CD14-positive monocyte (primary cell): ENCODE measurements at regions not wholly inside any gene's neighbourhood (a gene's known extent, or its start where the extent isn't known, plus 50 kb on each side); places are given as distances from the start of the nearest gene placed in this dataset.
"Not testable (repeated sequence)": the region's sequence is repeated elsewhere in the genome, so short reads cannot be mapped to it uniquely, and the experiment has no call there.

Source experiments
- DNase-seq, 3 donors: peaks; one replicate each; pipeline ENCODE4 v3.0.0-alpha.2; 2011 to 2022
- H2AFZ ChIP-seq: 2 replicates; pipeline ENCODE4 v1.6.0; 2012; ENCODE audit warnings: mild to moderate bottlenecking, low read depth, low read length, inconsistent platforms; ENCODE audit not compliant: insufficient read depth, poor library complexity, severe bottlenecking
- H3K27ac ChIP-seq, 2 donors: 1 replicate in 1 of 2; 2 replicates in 1 of 2; pipeline ENCODE4 v1.5.1; 2012 to 2013; ENCODE audit warnings: low read length in 2 of 2, control low read depth in 1 of 2, inconsistent platforms in 1 of 2, low read depth in 1 of 2, mild to moderate bottlenecking in 1 of 2
- H3K27me3 ChIP-seq, 2 donors: one replicate each; pipeline versions ENCODE4 v1.6.0 to v1.6.1; 2011 to 2013; ENCODE audit warnings: low read length in 2 of 2; ENCODE audit not compliant: control insufficient read depth in 2 of 2, insufficient read depth in 2 of 2
- H3K36me3 ChIP-seq, 2 donors: replicated peaks in 1 of 2; 1 replicate in 1 of 2; 2 replicates in 1 of 2; pipeline versions ENCODE4 v1.5.1 to v1.6.1; 2012 to 2013; ENCODE audit warnings: low read length in 2 of 2, control low read depth in 1 of 2, inconsistent platforms in 1 of 2, mild to moderate bottlenecking in 1 of 2; ENCODE audit not compliant: insufficient read depth in 2 of 2, control insufficient read depth in 1 of 2
- H3K4me1 ChIP-seq, 2 donors: 1 replicate in 1 of 2; 2 replicates in 1 of 2; pipeline versions ENCODE4 v1.5.1 to v1.6.1; 2012 to 2013; ENCODE audit warnings: low read length in 2 of 2, control low read depth in 1 of 2, inconsistent platforms in 1 of 2, mild to moderate bottlenecking in 1 of 2, moderate library complexity in 1 of 2; ENCODE audit not compliant: insufficient read depth in 2 of 2, control insufficient read depth in 1 of 2
- H3K4me2 ChIP-seq: replicated peaks from 2 replicates; pipeline ENCODE3; 2012; ENCODE audit warnings: low read length, moderate library complexity, mild to moderate bottlenecking; ENCODE audit not compliant: poor library complexity, severe bottlenecking; ENCODE audit errors: extremely low read depth
- H3K4me3 ChIP-seq, 3 experiments: fragments of 200-600 bp in 1 of 3; sonication (generic) in 1 of 3; replicated peaks in 1 of 3; 1 replicate in 2 of 3; 2 replicates in 1 of 3; pipeline ENCODE4 v1.5.1; 2011 to 2013; ENCODE audit warnings: low read length in 3 of 3, mild to moderate bottlenecking in 3 of 3, control low read depth in 2 of 3, low read depth in 2 of 3, inconsistent platforms in 1 of 3, moderate library complexity in 1 of 3
- H3K79me2 ChIP-seq: 2 replicates; pipeline ENCODE4 v1.6.0; 2012; ENCODE audit warnings: mild to moderate bottlenecking, control low read depth, inconsistent platforms, low read length, moderate library complexity; ENCODE audit not compliant: insufficient read depth
- H3K9ac ChIP-seq: 2 replicates; pipeline ENCODE4 v1.6.0; 2017; ENCODE audit warnings: low read length, mild to moderate bottlenecking; ENCODE audit not compliant: insufficient read depth, poor library complexity, severe bottlenecking
- H3K9me3 ChIP-seq, 2 donors: replicated peaks in 1 of 2; 1 replicate in 1 of 2; 2 replicates in 1 of 2; pipeline versions ENCODE4 v1.5.1 to v1.6.1; 2012 to 2013; ENCODE audit warnings: low read length in 2 of 2, control low read depth in 1 of 2; ENCODE audit not compliant: control insufficient read depth in 1 of 2, insufficient read depth in 1 of 2
- H4K20me1 ChIP-seq: 2 replicates; pipeline ENCODE4 v1.6.0; 2012; ENCODE audit warnings: mild to moderate bottlenecking, low read length, control low read depth, moderate library complexity; ENCODE audit not compliant: insufficient read depth
- H3K27ac Mint-ChIP-seq, 7 donors: one replicate each; pipeline ENCODE4 v1.8.0; 2020; ENCODE audit warnings: mild to moderate bottlenecking in 7 of 7, mixed read lengths in 7 of 7, moderate library complexity in 6 of 7, inconsistent platforms in 2 of 7
- H3K27me3 Mint-ChIP-seq, 3 donors: one replicate each; pipeline ENCODE4 v1.8.0; 2021 to 2022; ENCODE audit warnings: low read depth in 3 of 3, mild to moderate bottlenecking in 3 of 3, mixed read lengths in 3 of 3, moderate library complexity in 3 of 3, inconsistent platforms in 1 of 3
- H3K36me3 Mint-ChIP-seq, 2 donors: one replicate each; pipeline ENCODE4 v1.8.0; 2020; ENCODE audit warnings: mixed read lengths in 2 of 2, inconsistent platforms in 1 of 2, mild to moderate bottlenecking in 1 of 2
- H3K4me1 Mint-ChIP-seq: one replicate; pipeline ENCODE4 v1.8.0; 2020; ENCODE audit warnings: mild to moderate bottlenecking, mixed read lengths
- H3K4me3 Mint-ChIP-seq, 2 donors: one replicate each; pipeline ENCODE4 v1.8.0; 2020; ENCODE audit warnings: mild to moderate bottlenecking in 2 of 2, mixed read lengths in 2 of 2, moderate library complexity in 1 of 2
- H3K9me3 Mint-ChIP-seq, 7 donors: one replicate each; pipeline ENCODE4 v1.8.0; 2020 to 2022; ENCODE audit warnings: mixed read lengths in 7 of 7, mild to moderate bottlenecking in 6 of 7, moderate library complexity in 6 of 7, inconsistent platforms in 2 of 7
- WGBS: methylation state at CpG from one replicate; pipeline ENCODE4 v1.1.5; 2013; ENCODE audit warnings: missing lambda C conversion rate; ENCODE audit not compliant: insufficient coverage; 5-methylcytosine and 5-hydroxymethylcytosine counted together
- intact Hi-C, 2 donors: fragments of 100-400 bp; cut with micrococcal nuclease; formaldehyde crosslinking; loops; one replicate each; pipeline versions ENCODE4 v1.15.0 to v1.15.1; 2023

GRCh38 chr7:66489065-66489464 lies 139.6 kb upstream of the KCTD7 start:
- H3K4me2 ChIP-seq, H3K79me2 ChIP-seq, H3K4me3 Mint-ChIP-seq, H3K36me3 Mint-ChIP-seq, H3K27ac ChIP-seq, H3K27me3 ChIP-seq, H4K20me1 ChIP-seq, H3K4me3 ChIP-seq, H3K9me3 ChIP-seq, H2AFZ ChIP-seq, H3K27me3 Mint-ChIP-seq, H3K4me1 Mint-ChIP-seq, intact Hi-C loops, H3K9me3 Mint-ChIP-seq, H3K36me3 ChIP-seq, DNase-seq, H3K9ac ChIP-seq: not testable (repeated sequence)
- 100% methylated on average over 2 of the region's 8 CpGs for WGBS
- H3K27ac Mint-ChIP-seq = peak overlapping the region in 2 of 7 donors; percentile 23 to 36
- H3K4me1 ChIP-seq = peaks cover 10 to 13% of the 10 kb centered on the region in 2 donors

GRCh38 chr7:66489741-66490140 lies 138.9 kb upstream of the KCTD7 start:
- H3K4me3 Mint-ChIP-seq, H3K27me3 ChIP-seq, H3K9me3 ChIP-seq, H3K4me3 ChIP-seq, H3K27me3 Mint-ChIP-seq, H2AFZ ChIP-seq, H3K27ac ChIP-seq, H3K9me3 Mint-ChIP-seq, H3K79me2 ChIP-seq, H3K9ac ChIP-seq, H3K36me3 ChIP-seq, H3K27ac Mint-ChIP-seq, DNase-seq, H3K4me1 Mint-ChIP-seq, H3K4me2 ChIP-seq, H4K20me1 ChIP-seq, H3K36me3 Mint-ChIP-seq: not testable (repeated sequence)
- intact Hi-C loops = loop anchor here (5.0 to 10.0 kb wide), 3 partner anchors 285 to 735 kb away; partner anchors contain the start of genes GUSB (in 1 of the 2) and TPST1 (in 1 of the 2)
- no CpG with 5 or more reads among the region's 2 CpGs for WGBS
- H3K4me1 ChIP-seq = peaks cover 13 to 16% of the 10 kb centered on the region in 2 donors

- not testable (repeated sequence) for H3K4me3 Mint-ChIP-seq
- intact Hi-C loops = loop anchor here (5.0 to 10.0 kb wide), 3 partner anchors 286 to 736 kb away; partner anchors contain the start of genes GUSB (in 1 of the 2) and TPST1 (in 1 of the 2)
Measured at GRCh38 chr7:66490979-66491378, 137.7 kb upstream of the KCTD7 start.

DNA sequence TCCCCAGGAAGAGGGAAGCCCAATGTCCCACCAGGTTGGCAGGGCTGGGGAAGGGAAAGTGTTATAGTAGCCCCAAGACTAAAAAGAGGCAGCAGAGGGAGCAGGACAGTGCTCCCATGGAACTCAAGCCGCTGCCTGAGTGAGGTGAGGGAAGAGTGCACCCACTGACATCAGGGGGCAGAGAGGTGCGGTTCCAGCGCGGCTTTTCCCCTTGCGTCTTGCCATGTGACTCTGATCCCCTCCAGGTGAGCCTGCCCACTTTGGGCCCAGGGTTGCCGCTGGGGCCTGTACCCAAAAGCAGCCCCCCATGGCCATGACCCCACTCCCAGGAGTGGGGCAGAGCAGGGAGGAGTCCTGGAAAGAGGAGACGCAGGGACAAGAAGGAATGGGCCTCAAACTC lies 136.3 kb upstream of the KCTD7 start:
- not testable (repeated sequence) for H3K27me3 Mint-ChIP-seq, DNase-seq, H3K9me3 Mint-ChIP-seq, H3K4me2 ChIP-seq, H3K9me3 ChIP-seq, H3K79me2 ChIP-seq, H3K36me3 Mint-ChIP-seq, H3K36me3 ChIP-seq, H3K27me3 ChIP-seq, H4K20me1 ChIP-seq
- Mint-ChIP-seq H3K4me1 (peaks cover 21% of the 10 kb centered on the region), H3K4me3 (peak overlapping the region in 1 of 2 donors; percentile 12), H3K27ac (peak overlapping the region; percentile 97 to 99 (median 98))
- Histone ChIP-seq H3K9ac (peak overlapping the region; percentile 81), H3K4me3 (peak overlapping the region in 1 of 3 experiments; percentile 75), H2AFZ (peak overlapping the region; percentile 91), H3K27ac (peak overlapping the region in 1 of 2 donors; percentile 97), H3K4me1 (peaks cover 13 to 23% of the 10 kb centered on the region in 2 donors)
- intact Hi-C loops = loop anchor here (5.0 to 10.0 kb wide), 3 partner anchors 288 to 738 kb away; partner anchors contain the start of genes GUSB (in 1 of the 2) and TPST1 (in 1 of the 2)
- WGBS = 100% methylated on average over 6 of the region's 7 CpGs

More at GRCh38 chr7:66490979-66491378, 137.7 kb upstream of the KCTD7 start:
- not testable (repeated sequence) for H3K27me3 Mint-ChIP-seq, H3K9ac ChIP-seq, H3K4me3 ChIP-seq, DNase-seq, H3K27ac ChIP-seq, H2AFZ ChIP-seq, H3K27me3 ChIP-seq, H3K4me1 Mint-ChIP-seq, H3K9me3 Mint-ChIP-seq, H4K20me1 ChIP-seq, H3K9me3 ChIP-seq, H3K4me2 ChIP-seq, H3K79me2 ChIP-seq, H3K36me3 ChIP-seq, H3K36me3 Mint-ChIP-seq
- H3K4me1 ChIP-seq = peaks cover 13 to 16% of the 10 kb centered on the region in 2 donors
- WGBS = no CpG with 5 or more reads among the region's 11 CpGs
- H3K27ac Mint-ChIP-seq = peak overlapping the region in 1 of 7 donors; percentile 31
